D341Med (cell line): ENCODE measurements at regions not wholly inside any gene's neighbourhood (a gene's known extent, or its start where the extent isn't known, plus 50 kb on each side); places are given as distances from the start of the nearest gene placed in this dataset.

Experiments
- DNase-seq: peaks from one replicate; pipeline ENCODE4 v3.0.0; 2012; ENCODE audit warnings: low spot score

DNA sequence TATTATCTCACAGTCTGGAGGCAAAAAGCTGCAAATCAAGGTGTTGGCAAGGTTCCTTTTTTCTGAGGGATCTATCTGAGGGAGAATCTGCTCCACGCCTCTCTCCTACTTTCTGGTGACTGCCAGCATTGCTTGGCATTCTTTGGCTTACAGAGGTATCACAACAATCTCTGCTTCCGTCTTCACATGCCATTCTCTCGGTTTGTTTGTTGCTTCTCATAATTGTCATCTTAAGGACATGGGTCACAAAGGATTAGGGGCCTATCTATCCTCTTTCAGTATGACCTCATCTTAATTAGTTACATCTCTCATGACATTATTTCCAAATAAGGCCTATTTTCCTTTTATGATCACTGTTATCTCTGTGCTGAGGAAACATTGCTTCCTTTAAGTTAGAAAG lies 345.0 kb downstream of the FOXG1 start:
- DNase-seq = no peak

- DNase-seq = no peak
Observed at GRCh38 chr14:29123017-29123416, 356.4 kb downstream of the FOXG1 start.

DNA sequence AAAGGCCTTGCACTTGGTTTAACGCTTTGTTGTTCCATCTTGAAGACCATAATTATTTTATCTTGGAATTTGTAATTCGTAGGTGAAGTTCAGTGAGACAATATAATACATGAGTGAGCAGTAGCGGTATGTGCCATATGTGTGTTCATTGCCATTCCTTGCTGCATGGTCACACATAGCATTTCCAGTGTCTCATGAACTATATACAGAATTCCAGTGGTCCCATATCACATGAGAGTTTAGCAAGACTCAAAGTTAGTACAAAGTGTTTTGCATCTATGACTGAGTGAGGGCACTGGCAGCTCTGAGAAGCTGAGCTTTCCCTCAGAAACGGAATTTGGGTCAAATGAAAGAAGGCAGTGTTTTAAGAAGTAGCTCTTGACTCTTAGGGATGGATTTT lies 359.8 kb downstream of the FOXG1 start:
- DNase-seq = no peak

GRCh38 chr14:29126865-29127264 lies 360.3 kb downstream of the FOXG1 start:
- DNase-seq = no peak

DNA sequence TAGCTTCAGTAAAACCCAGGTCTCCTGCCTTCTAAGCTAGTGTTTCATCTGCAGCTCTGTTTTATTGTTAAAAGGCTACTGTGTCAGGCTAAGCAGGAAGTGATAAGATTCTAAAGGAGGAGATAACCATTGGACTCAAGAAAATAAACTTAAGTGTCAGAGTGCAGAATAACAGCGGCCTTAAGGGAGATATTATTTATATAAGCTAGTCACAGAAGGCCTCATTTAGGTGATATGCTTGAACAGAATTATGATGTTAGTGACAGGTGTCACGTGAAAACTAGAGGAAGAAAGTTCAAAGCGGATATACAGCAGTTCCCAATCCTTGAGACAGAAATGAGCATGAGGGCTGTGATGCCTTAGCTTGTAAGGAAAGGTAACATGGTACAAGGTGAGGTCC lies 373.4 kb downstream of the FOXG1 start:
- DNase-seq = no peak

DNA sequence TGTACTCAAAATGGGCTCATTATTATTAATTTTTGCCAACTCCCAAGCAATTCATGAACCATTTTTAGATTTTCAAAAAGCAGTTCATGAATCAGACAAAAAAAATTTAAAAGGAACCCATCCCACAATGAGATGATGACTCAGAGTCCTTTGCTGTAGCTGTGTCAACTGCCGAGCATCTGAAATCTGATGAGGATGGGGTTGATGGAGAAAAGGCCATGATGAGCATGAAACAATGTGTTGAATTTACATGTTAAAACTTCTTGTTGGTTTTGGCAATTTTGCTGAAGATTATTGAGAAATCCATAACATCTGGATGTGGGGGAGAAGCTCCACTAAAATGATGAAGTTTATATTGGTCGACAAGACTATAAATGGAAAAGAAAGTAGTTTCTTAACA lies 378.0 kb downstream of the FOXG1 start:
- DNase-seq = no peak

- no peak for DNase-seq
Observed at GRCh38 chr14:29148221-29148620, 381.6 kb downstream of the FOXG1 start.

GRCh38 chr14:29149798-29150197 lies 383.2 kb downstream of the FOXG1 start:
- DNase-seq = no peak

- no peak for DNase-seq
Observed at GRCh38 chr14:29150659-29151058, 384.1 kb downstream of the FOXG1 start.

DNA sequence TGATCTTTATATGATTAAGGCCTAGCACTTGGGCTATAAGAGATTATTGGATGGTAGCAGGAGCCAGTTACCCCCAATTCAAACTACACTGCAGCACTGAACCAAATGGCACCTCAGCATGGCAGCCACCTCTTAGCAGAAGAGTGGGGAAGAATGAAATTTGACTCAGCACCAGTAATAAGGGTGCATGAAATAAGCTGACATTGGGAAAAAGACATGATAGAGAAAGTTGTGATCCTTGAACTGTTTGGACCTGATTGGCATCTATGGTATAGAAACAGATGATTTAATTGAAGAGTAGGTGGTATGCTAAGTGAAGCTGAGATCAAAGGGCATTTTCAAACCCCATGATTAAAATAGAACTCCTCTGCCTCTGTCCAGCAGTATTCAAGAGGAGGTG lies 389.5 kb downstream of the FOXG1 start:
- DNase-seq = no peak

DNA sequence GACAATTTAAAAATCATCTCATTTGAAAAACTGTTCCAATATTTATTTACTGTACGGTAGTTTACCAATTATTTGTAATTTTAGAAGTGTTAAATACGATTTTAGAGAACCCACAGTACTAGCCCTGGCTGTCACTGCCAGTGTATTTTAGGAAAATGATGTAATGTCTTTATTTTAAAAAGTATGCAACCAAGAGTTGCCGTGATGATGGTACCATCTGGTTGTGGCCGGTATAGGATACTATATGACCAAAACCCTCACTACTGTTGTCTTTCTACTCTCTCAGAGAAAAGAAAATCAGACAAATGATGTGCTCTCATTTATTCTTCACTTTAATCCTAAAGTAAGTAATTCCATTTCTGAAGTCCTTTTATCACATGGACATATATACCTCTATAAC lies 395.0 kb downstream of the FOXG1 start:
- DNase-seq = no peak

DNA sequence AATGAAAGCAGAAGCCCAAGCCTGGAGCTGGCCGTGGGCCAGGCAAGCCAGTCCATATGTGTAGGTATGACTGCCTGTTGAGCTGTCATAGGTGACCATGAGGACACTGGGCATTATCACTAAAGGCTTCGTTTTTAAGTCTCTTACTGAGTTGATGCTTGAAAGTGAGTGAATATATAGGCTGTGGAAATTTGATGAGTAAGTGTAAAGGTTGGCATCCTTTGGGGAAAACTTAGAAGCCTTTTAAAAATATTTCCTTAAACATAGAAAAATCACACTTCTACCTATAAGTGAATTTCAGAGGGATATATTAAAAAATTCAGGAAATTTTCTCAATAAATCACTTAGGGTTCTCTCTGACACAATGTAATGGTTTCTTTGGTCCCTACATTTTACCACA lies 396.5 kb downstream of the FOXG1 start:
- DNase-seq = no peak

DNA sequence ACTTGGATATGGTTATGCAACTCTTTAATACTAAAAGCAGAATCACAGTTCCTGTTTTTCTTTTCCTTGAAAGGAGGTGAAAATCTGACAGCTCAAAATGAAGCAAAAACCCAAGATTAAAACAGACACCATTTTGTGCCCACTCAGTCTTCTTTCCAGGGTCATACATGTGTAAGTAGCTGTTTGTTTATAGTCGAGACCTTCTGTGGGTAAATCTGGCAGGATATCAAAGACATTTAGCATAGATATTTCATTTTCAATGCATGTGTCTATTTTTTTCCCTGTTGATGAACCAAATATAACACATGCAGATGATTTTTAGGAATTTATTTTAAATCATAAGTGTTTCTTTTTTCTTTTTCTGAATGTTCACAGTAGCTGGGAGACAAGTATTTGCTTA lies 398.8 kb downstream of the FOXG1 start:
- no peak for DNase-seq

- DNase-seq = no peak
Observed at GRCh38 chr14:29166507-29166906, 399.9 kb downstream of the FOXG1 start.

- no peak for DNase-seq
Observed at GRCh38 chr14:29168149-29168548, 401.6 kb downstream of the FOXG1 start.

GRCh38 chr14:29169408-29169807 lies 402.8 kb downstream of the FOXG1 start:
- no peak for DNase-seq

DNA sequence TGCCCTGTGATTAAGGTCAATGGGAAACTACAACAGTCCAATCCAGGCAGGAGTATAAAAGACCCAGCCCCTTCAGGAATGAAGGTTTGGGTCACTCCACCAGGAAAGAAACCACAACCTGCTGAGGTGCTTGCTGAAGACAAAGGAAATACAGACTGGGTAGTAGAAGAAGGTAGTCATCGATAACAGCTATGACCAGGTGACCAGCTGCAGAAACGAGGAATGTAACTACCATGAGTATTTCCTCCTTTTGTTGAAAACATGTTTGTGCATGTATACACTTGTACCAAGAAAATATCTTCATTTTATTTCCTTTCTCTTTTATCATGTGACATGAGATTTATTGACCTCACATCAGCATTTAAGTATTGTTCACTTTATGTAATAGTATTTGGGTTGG lies 409.1 kb downstream of the FOXG1 start:
- DNase-seq = no peak

GRCh38 chr14:29176876-29177275 lies 410.3 kb downstream of the FOXG1 start:
- no peak for DNase-seq

GRCh38 chr14:29178971-29179370 lies 412.4 kb downstream of the FOXG1 start:
- no peak for DNase-seq

- DNase-seq = no peak
Observed at GRCh38 chr14:29191092-29191491, 424.5 kb downstream of the FOXG1 start.

DNA sequence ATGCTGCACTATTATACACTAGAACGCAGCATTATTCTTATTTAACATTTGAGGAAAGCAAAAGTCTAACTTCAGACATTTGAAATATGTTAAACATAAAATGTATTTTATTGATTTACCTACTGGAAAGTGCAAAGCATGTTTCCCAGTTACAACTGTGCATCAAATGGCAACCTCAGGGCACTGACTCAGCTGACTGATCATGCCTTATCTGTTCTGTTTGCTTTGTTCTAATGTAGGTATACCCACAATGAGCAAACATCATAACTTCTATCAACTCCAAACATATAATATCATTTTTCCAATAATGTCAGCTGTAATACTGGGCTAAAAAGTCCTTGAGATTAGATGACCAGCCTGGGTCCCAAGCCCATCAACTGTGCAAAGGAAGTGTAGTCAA lies 431.0 kb downstream of the FOXG1 start:
- DNase-seq = no peak

GRCh38 chr14:29205658-29206057 lies 439.1 kb downstream of the FOXG1 start:
- no peak for DNase-seq

GRCh38 chr14:29215853-29216252 lies 449.3 kb downstream of the FOXG1 start:
- DNase-seq = no peak

GRCh38 chr14:29216268-29217232 lies 450.0 kb downstream of the FOXG1 start:
- DNase-seq = no peak
